SHP77 treated with DMSO at 0.1 percent for 48 hours (cell line): ENCODE measurements at regions not wholly inside any gene's neighbourhood (a gene's known extent, or its start where the extent isn't known, plus 50 kb on each side); places are given as distances from the start of the nearest gene placed in this dataset.

ENCODE experiments used
- DNase-seq: peaks from one replicate; lab custom pipeline; 2025; lab: John Stamatoyannopoulos, UW

DNA sequence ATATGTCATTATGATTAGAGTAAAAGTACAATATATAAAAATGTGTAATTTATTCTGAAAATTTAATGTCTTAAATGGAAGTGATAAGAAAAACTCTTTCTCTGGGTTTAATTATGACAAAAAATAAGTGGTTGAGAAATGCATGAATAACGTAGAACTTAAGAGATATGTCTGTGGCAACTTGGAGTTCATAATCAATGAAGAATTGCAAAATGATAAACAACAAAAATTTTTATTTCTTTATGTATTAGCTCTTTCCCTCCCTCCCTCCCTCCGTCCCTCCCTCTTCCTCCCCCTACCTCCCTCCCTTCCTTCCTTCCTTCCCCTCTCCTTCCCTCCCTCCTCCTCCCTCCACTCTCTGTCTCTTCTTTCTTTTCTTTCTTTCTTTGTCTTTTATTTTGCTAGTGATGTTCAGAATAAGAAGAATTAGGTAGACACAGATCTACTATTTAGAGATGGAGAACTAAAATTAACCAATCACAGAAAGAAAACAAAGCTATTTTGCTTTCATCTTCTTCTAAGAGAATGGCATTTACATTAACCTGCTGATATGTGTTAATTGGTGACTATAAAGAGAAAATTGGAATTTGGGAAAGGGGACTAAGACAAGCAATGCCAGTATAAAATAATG is 96.3 kb upstream of the PDC start:
- DNase-seq: no peak

GRCh38 chr1:186550832-186551231 is 89.9 kb upstream of the PDC start:
- DNase-seq: no peak

GRCh38 chr1:186541003-186541402 is 80.1 kb upstream of the PDC start:
- DNase-seq: no peak

DNA sequence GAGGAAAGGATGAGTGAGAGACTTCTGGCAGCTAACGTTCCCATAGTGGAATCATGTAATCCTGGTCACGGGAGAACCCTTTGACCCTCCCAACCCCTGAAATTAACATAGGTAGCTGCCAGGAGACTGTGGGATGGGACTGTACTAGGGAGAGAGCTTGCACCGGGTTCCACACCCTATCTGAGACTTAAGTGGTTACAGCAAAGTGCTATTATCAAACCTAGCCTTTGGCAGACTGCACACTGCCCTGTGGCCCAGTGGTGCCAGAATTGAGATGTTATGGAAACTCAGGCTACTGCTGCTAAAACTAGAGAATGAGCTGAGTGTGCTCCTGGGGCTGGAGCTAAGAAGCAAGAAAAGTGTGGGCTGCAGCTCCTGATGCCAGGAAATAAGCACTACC is 79.6 kb upstream of the PDC start:
- DNase-seq: no peak

DNA sequence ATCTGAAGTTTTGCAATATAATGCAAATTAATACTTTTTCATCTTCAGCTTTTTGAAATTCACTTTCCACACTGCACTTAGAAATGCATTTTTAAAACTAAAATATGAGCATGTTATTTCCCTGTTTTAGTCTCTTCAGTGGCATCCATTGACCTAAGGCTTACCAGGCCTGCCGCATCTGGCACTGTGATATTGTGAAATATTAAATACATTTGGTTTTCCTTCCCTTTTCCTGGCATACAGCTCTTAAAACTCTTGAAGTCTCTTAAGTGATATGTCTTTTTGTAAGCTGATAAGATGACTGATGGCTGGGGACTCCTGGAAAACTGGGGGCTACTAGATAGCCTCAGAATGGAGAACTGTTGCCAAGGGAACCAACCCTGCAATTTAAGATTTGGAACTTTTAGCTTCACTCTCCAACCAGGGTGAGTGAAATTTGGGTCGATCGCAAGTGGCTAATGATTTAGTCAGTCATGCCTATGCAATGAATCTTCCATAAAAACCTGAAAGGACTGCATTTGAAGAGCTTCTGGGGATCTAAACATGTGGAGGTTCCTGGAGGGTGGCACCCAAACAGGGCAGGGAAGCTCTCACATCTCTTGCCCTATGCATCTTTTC is 75.5 kb upstream of the PDC start:
- DNase-seq: no peak

- DNase-seq: no peak
Measured at GRCh38 chr1:186535388-186536133, 74.6 kb upstream of the PDC start.

GRCh38 chr1:186534401-186534800 is 73.5 kb upstream of the PDC start:
- DNase-seq: no peak

DNA sequence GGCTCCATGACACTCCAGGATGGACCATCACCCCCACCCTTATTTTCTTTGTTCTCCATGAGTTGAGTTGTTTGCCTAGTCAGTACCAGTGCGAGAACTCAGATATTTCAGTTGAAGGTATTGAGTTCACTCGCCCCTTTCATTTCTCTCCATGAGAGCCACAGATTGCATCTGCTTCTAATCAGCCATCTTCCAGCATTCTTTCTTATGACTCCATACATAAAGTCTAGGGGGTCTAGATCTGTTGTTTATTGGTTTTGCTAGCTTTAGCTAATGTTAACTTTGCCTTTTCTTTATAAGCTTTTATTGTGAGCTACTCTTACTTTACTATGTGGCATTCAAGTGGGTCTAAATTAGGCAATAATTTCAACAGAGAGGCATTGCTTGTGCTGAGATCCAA is 71.6 kb upstream of the PDC start:
- DNase-seq: no peak

DNA sequence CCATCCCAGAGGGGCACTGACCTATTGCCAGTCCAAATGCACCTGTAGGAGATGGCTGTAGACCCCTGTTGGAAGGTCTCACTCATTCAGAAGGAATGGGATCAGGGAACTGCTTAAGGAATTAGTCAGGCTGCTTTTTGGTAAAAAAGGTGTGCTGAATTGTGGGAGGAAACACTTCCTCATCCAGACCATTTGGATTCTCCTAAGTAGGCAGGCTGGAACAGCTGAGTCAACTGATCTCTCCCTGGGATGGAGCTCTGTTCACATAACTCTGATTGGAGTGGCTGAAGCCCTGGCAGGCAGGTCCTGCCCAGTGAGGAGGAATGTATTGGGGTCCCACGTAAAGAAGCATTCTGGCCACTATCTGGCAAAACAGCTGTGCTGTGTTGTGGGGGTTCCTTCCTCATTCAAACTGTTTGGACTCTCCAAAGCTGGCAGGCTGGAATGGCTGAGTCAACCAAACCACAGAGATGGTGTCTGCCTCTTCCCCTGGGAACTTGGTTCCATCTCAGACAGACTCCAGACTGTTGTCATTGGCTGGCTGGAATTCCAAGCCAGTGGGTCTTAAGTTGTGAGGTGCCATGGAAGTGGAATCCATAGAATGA is 70.7 kb upstream of the PDC start:
- DNase-seq: no peak

DNA sequence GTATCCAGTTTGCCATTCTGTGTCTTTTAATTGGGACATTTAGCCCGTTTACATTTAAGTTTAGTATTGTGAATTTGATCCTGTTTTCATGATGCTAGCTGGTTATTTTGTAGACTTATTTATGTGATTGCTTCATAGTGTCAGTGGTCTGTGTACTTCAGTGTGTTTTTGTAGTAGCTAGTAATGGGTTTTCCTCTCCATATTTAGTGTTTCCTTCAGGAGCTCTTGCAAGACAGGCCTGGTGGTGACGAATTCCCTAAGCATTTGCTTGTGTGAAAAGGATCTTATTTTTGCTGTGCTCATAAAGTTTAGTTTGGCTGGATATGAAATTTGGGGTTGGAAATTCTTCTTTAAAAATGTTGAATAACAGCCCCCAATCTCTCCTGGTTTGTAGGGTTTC is 69.2 kb upstream of the PDC start:
- DNase-seq: no peak

- no peak for DNase-seq
Measured at GRCh38 chr1:186519982-186520381, 59.1 kb upstream of the PDC start.

GRCh38 chr1:186518822-186519381 is 58.0 kb upstream of the PDC start:
- DNase-seq: no peak

DNA sequence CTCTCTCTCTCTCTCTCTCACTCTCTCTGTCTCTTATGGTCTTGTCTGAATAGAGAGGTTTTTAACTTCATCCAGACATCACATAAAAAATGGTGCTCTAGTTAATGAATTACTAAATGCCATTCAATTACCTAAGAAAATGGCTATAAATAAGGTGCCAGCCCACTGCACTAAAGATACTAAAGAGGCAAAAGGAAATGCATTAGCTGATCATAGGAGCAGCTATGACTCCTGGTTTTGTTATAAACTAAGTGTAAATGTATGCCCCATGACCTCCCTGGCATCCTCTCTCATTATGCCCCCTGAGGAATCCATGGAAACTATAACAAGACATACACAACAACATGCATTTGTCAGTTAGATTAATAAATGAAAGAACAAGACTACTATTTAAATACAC is 57.5 kb upstream of the PDC start:
- DNase-seq: no peak

- DNase-seq: no peak
Measured at GRCh38 chr1:186514367-186514766, 53.5 kb upstream of the PDC start.

DNA sequence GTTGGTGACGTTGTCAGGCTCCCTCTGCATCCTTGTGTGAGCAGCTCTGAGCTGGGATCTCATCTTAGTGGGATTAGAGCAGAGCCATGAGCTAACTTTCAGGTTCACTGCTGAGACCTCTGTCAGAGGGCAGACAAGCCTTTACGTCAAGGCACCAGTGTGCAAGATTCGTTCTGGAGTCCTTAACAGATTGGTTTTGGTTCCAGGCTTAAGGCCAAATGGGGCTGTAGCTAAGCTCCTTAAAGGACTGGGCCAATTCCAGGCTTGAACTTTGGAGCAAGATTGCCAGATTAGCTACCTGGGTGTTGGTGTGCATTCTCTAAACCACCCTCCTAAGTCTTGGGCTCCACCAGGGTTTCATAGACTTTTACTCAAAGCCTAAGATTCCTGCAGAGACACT is 52.6 kb upstream of the PDC start:
- no peak for DNase-seq

DNA sequence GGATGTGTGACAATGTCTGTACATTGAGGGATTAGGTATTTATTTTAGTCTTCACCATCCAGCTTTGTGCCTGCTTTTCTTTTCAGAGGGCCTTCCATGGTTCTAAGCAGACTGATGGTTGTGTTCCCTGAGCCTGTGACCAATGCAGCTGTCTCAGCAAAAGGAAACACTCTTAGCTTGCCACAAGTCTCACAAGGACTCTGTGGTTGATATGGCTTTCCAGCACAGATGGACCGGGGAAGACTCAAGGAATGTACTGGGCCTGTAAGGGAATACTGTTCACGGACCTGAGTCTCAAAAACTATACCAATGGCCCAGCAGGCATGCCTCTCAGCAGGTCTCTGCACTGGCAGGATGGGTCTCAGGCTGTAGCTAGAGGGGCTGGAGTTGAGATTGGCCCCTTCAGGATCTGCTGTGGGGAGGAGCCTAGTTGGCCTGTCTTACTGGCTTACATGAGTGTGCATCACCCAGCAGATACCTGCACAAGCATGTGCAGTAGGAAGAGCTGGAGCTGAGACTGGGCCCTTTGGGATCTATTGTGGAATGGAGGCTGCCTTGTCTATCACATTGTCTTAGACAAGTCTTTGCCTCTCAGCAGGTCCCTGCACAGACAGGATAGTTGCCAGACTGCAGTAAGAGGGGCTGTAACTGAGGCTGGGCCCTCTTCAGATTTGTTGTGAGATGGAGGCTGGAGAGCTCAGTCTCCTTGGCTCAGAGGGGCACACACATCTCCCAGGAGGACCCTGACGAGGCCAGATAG is 52.0 kb upstream of the PDC start:
- DNase-seq: no peak

GRCh38 chr1:186511761-186512637 is 51.1 kb upstream of the PDC start:
- DNase-seq: no peak
